ENCODE measurements at regions not wholly inside any gene's neighbourhood (a gene's known extent, or its start where the extent isn't known, plus 50 kb on each side); places are given as distances from the start of the nearest gene placed in this dataset.

DNA sequence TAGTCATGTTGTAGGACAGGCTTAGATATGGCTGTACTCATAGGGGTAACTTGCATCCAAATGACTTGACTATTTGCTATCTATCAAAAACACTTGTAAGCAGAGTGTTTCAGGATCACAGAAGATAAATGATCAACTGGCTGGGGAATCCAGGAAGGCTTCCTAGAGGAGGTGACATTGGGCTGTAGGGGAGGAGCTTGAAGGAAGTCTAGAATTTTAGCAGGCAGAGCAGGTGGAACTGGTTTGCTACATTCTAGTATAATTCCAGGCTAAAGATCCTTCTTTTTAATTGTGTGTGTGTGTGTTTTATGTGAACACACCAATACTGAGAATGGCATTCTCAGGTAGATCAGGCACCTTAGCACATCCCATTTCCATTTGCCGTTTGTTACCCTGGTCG lies 380.3 kb downstream of the MCTP2 start:
- H3K4me3 ChIP-seq = no peak overlapping the region
- no peaks in the 10 kb centered on the region for H3K9me3 ChIP-seq
- H3K36me3 ChIP-seq = no peaks in the 10 kb centered on the region
- H3K4me1 ChIP-seq = no peaks in the 10 kb centered on the region
- 91% methylated on average over 2 of the region's 2 CpGs for WGBS
- no peak for DNase-seq (ENCODE audit: low spot score in 2 of 2)
- H3K27ac ChIP-seq = no peak overlapping the region
- no peaks in the 10 kb centered on the region for H3K27me3 ChIP-seq
- TF ChIP-seq, protein P1, sequence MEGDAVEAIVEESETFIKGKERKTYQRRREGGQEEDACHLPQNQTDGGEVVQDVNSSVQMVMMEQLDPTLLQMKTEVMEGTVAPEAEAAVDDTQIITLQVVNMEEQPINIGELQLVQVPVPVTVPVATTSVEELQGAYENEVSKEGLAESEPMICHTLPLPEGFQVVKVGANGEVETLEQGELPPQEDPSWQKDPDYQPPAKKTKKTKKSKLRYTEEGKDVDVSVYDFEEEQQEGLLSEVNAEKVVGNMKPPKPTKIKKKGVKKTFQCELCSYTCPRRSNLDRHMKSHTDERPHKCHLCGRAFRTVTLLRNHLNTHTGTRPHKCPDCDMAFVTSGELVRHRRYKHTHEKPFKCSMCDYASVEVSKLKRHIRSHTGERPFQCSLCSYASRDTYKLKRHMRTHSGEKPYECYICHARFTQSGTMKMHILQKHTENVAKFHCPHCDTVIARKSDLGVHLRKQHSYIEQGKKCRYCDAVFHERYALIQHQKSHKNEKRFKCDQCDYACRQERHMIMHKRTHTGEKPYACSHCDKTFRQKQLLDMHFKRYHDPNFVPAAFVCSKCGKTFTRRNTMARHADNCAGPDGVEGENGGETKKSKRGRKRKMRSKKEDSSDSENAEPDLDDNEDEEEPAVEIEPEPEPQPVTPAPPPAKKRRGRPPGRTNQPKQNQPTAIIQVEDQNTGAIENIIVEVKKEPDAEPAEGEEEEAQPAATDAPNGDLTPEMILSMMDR (IDR thresholded peaks at IDR 0.05) = no peak
- no peak for TF ChIP-seq POLR2AphosphoS5 (IDR thresholded peaks at IDR 0.05)
- no peak for TF ChIP-seq EP300 (IDR thresholded peaks at IDR 0.05)
- TF ChIP-seq POLR2A (IDR thresholded peaks at IDR 0.05) = no peak

DNA sequence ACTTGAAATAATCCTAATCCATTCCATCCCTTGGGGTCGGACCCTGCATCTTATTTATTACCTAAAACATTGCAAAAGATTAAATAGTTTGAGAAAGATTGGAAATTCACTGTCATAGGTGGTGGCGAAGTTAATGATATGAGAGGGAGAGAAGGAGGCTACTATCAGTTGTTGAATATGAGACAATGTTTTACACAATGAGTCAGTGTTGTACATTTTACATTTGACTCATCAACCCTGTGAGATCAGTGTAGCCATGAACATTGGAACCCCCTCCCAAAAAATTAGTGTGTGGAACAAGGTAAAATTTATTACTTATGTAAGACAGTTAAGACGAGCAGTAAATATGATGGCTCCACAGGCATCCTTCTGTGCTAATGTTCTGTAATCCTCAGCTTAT lies 384.3 kb downstream of the MCTP2 start:
- no peak for DNase-seq (ENCODE audit: low spot score in 2 of 2)
- no peaks in the 10 kb centered on the region for H3K4me1 ChIP-seq
- H3K4me3 ChIP-seq = no peak overlapping the region
- peaks cover 3% of the 10 kb centered on the region for H3K27me3 ChIP-seq
- no peaks in the 10 kb centered on the region for H3K9me3 ChIP-seq
- H3K36me3 ChIP-seq = no peaks in the 10 kb centered on the region
- no peak for TF ChIP-seq POLR2A (IDR thresholded peaks at IDR 0.05)
- TF ChIP-seq, protein P1 (IDR thresholded peaks at IDR 0.05) = no peak
- TF ChIP-seq POLR2AphosphoS5 (IDR thresholded peaks at IDR 0.05) = no peak
- TF ChIP-seq EP300 (IDR thresholded peaks at IDR 0.05) = no peak
- 89% methylated on average over 3 of the region's 3 CpGs for WGBS
- H3K27ac ChIP-seq = no peak overlapping the region

DNA sequence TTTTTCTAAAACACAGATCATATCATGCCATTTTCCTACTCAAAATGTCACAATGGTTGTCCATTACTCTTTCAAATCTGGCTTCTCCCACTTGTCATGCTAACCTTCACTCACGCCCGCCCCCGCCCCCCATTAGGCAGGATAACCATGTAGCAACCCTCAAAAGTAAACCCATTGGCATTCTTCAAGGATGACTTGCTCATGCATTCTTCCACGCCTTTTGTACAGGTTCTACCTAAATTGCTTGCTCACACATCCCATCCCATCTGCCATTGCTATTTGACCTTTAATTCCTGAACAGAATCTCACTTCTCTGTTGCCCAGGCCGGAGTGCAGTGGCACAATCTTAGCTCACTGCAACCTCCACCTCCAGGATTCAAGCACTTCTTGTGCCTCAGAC lies 389.3 kb downstream of the MCTP2 start:
- no peaks in the 10 kb centered on the region for H3K4me1 ChIP-seq
- DNase-seq (ENCODE audit: low spot score in 2 of 2) = no peak
- no peaks in the 10 kb centered on the region for H3K9me3 ChIP-seq
- WGBS = over 99% methylated on average over 5 of the region's 5 CpGs
- no peak overlapping the region for H3K4me3 ChIP-seq
- H3K36me3 ChIP-seq = no peaks in the 10 kb centered on the region
- TF ChIP-seq EP300 (IDR thresholded peaks at IDR 0.05) (no peak), POLR2AphosphoS5 (IDR thresholded peaks at IDR 0.05) (no peak), POLR2A (IDR thresholded peaks at IDR 0.05) (no peak)
- TF ChIP-seq, protein P1 (IDR thresholded peaks at IDR 0.05) = no peak
- no peak overlapping the region for H3K27ac ChIP-seq
- H3K27me3 ChIP-seq = peaks cover 3% of the 10 kb centered on the region

DNA sequence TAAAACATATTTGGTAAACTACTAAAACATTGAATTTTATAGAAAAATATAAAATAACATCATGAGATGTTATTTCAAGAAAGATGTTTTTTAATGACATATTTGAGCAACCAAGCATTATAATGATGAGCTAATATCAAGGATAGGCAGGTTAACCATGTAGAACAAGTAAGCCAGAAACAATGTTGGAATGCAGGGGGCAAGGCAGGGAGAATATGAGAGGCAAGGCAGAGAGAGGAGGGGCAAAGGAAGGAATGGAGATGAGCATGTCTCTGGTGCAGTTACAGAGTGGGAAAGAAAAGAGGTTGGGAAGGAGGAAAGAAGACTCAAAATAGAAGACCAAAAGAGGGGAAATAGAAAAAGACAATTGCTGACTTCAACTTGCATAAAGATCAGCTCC lies 390.4 kb downstream of the MCTP2 start:
- Histone ChIP-seq H3K4me3 (no peak overlapping the region), H3K4me1 (no peaks in the 10 kb centered on the region)

DNA sequence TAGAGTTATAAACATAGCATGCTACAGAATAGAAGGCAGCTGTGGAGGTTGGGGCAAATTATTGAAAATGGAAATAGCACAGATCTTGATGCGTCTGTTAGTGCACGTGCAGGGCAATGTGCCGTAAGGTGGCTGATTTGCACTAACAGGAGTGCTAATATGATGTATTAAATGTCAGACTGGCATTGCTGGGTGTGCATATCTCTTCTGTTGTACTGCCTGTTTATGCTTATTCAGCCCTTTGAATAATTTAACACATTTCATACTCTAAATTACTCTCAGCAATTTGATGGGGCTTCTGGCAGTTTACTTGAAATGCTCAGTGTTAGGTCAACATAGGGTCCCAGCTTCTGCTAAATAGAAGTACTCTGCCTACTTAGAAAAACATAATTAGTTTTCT lies 395.6 kb downstream of the MCTP2 start:
- TF ChIP-seq POLR2A (IDR thresholded peaks at IDR 0.05) (no peak), EP300 (IDR thresholded peaks at IDR 0.05) (no peak), POLR2AphosphoS5 (IDR thresholded peaks at IDR 0.05) (no peak)
- no peaks in the 10 kb centered on the region for H3K4me1 ChIP-seq
- no peaks in the 10 kb centered on the region for H3K27me3 ChIP-seq
- 92% methylated on average over 3 of the region's 3 CpGs for WGBS
- H3K27ac ChIP-seq = no peak overlapping the region
- DNase-seq (ENCODE audit: low spot score in 2 of 2) = no peak
- H3K36me3 ChIP-seq = no peaks in the 10 kb centered on the region
- H3K4me3 ChIP-seq = no peak overlapping the region
- no peaks in the 10 kb centered on the region for H3K9me3 ChIP-seq

More for the DNA sequence above, 390.4 kb downstream of the MCTP2 start:
- no peak for TF ChIP-seq POLR2AphosphoS5 (IDR thresholded peaks at IDR 0.05)
- no peak for TF ChIP-seq POLR2A (IDR thresholded peaks at IDR 0.05)
- TF ChIP-seq, protein P1 (IDR thresholded peaks at IDR 0.05) = no peak
- no peak for TF ChIP-seq EP300 (IDR thresholded peaks at IDR 0.05)
- DNase-seq (ENCODE audit: low spot score in 2 of 2) = no peak
- Histone ChIP-seq H3K27ac (no peak overlapping the region), H3K27me3 (peaks cover 3% of the 10 kb centered on the region), H3K9me3 (no peaks in the 10 kb centered on the region), H3K36me3 (no peaks in the 10 kb centered on the region)

DNA sequence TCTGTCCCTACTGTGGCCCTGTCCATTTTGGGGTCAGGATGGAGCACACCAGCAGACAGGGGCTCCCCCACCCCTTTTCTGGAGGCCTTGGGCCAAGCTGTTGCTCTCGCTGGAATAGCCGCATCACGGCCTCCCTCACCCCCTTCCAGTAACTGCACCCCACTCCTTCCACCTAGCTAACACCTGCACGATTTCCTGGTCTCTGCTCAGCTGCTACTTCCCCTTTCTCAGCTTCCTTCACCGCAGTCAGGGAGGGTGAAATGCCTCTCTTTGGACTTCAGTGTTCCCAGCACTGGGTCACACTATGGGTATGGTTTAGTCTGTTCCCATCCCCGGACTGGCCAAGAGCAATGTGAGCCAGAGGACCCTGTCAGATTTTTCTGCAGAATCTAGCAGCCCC lies 400.2 kb downstream of the MCTP2 start:
- 66% methylated on average over 6 of the region's 6 CpGs for WGBS
- no peak for DNase-seq (ENCODE audit: low spot score in 2 of 2)
- no peaks in the 10 kb centered on the region for H3K4me1 ChIP-seq
- no peaks in the 10 kb centered on the region for H3K36me3 ChIP-seq
- no peaks in the 10 kb centered on the region for H3K9me3 ChIP-seq
- no peak overlapping the region for H3K27ac ChIP-seq
- no peak overlapping the region for H3K4me3 ChIP-seq
- TF ChIP-seq POLR2AphosphoS5 (IDR thresholded peaks at IDR 0.05) = no peak
- no peak for TF ChIP-seq POLR2A (IDR thresholded peaks at IDR 0.05)
- TF ChIP-seq, protein P1 (IDR thresholded peaks at IDR 0.05) = no peak
- TF ChIP-seq EP300 (IDR thresholded peaks at IDR 0.05) = no peak
- no peaks in the 10 kb centered on the region for H3K27me3 ChIP-seq

Data from suprapubic skin (tissue), 4 donors.